Sigmoid colon (tissue), 6 donors: ENCODE measurements at regions not wholly inside any gene's neighbourhood (a gene's known extent, or its start where the extent isn't known, plus 50 kb on each side); places are given as distances from the start of the nearest gene placed in this dataset.

ENCODE experiments used
- DNase-seq: peaks from one replicate; pipeline ENCODE4 v3.0.0-alpha.2; 2019
- H3K27ac ChIP-seq, 4 donors: fragments of 200-600 bp; sonication (generic); one replicate each; pipeline ENCODE4 v1.5.1; 2016 to 2019; ENCODE audit warnings: mild to moderate bottlenecking in 1 of 4
- H3K27me3 ChIP-seq, 3 donors: fragments of 200-600 bp; sonication (generic); one replicate each; pipeline ENCODE4 v1.5.1; 2019; ENCODE audit warnings: mild to moderate bottlenecking in 1 of 3
- H3K36me3 ChIP-seq, 4 donors: fragments of 200-600 bp; sonication (generic); one replicate each; pipeline ENCODE4 v1.5.1; 2016 to 2019
- H3K4me1 ChIP-seq, 4 donors: fragments of 200-600 bp; sonication (generic); one replicate each; pipeline ENCODE4 v1.5.1; 2017 to 2019
- H3K4me3 ChIP-seq, 4 donors: fragments of 200-600 bp; sonication (generic); one replicate each; pipeline ENCODE4 v1.5.1; 2017 to 2019; ENCODE audit warnings: mild to moderate bottlenecking in 2 of 4, moderate library complexity in 1 of 4
- H3K9me3 ChIP-seq, 4 donors: fragments of 200-600 bp in 3 of 4; sonication (generic) in 3 of 4; one replicate each; pipeline versions ENCODE4 v1.5.1 to v1.6.1; 2013 to 2019
- EP300 ChIP-seq, 4 donors: sonication (generic); formaldehyde crosslinking; IDR thresholded peaks; one replicate each; pipeline ENCODE4 v1.6.1; 2017; ENCODE audit warnings: antibody characterized with exemption in 4 of 4
- POLR2A ChIP-seq, 2 donors: fragments of 450-650 bp; IDR thresholded peaks; one replicate each; pipeline ENCODE4 v1.6.1; 2016; ENCODE audit warnings: antibody characterized with exemption in 2 of 2, mild to moderate bottlenecking in 2 of 2, moderate library complexity in 2 of 2
- POLR2AphosphoS5 ChIP-seq, 4 donors: sonication (generic); formaldehyde crosslinking; IDR thresholded peaks; one replicate each; pipeline ENCODE4 v1.6.1; 2017; ENCODE audit warnings: antibody characterized with exemption in 4 of 4
- WGBS, 2 donors: extraction: QIAGEN DNeasy Blood & Tissue Kit; methylation state at CpG; one replicate each; pipeline ENCODE4 v1.1.7; 2013; 5-methylcytosine and 5-hydroxymethylcytosine counted together
- intact Hi-C: fragments of 100-400 bp; cut with DNase I; formaldehyde crosslinking; loops from one replicate; pipeline ENCODE4 v1.15.1; 2023
- TF ChIP-seq, protein P1 (sequence below), 4 experiments: fragments of 450-650 bp in 3 of 4; fragments of 200-600 bp in 1 of 4; IDR thresholded peaks; one replicate each; pipeline ENCODE4 v1.5.1; 2016 to 2019; ENCODE audit warnings: antibody characterized with exemption in 4 of 4, mild to moderate bottlenecking in 3 of 4, moderate library complexity in 2 of 4
- donor health status: healthy with polysubstance abuse.
- donor health status: healthy.

DNA sequence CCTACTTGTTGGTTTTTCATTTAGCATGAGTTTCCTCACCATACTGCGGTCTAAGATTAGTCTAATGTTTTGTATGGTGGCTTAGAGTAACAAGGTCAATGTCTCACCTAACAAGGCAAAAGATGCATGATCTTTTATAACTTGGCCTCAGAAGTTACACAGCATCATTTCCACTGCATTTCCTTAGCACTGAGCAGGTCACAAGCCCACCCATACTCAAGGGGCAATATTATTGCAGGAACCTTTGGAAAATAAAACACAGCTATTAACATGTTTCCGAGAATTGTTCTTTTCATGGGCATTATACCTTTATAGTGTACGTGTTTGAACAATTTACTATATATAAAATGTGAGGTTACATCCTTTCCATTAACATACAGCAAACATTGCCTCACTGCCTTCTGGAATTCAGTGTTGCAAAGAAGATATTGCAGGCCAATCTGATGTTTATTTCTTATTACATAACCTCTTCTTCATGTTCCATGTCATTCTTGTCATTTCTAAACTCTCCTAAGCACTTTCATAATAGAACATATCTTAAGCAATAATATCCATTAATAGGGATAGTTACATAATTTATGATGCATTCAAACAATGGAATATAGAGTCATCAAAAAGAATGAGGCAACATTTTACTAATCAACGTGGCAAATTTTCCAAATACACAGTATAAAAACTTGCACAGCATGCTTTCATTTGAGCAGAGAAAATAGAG is 153.8 kb downstream of the AREG start:
- Histone ChIP-seq H3K9me3 (peaks cover 0 to 7% (median 0%) of the 10 kb centered on the region in 4 donors), H3K27ac (no peak overlapping the region), H3K4me3 (no peak overlapping the region), H3K27me3 (no peaks in the 10 kb centered on the region), H3K4me1 (no peaks in the 10 kb centered on the region), H3K36me3 (no peaks in the 10 kb centered on the region)
- no peak for DNase-seq
- intact Hi-C loops, result no loop called here
- WGBS, 2 donors, result 88 to 91% methylated on average over 4 of the region's 4 CpGs
- TF ChIP-seq EP300 (IDR thresholded peaks at IDR 0.05) (no peak), POLR2A (IDR thresholded peaks at IDR 0.05) (no peak), POLR2AphosphoS5 (IDR thresholded peaks at IDR 0.05) (no peak)
- TF ChIP-seq, protein P1, sequence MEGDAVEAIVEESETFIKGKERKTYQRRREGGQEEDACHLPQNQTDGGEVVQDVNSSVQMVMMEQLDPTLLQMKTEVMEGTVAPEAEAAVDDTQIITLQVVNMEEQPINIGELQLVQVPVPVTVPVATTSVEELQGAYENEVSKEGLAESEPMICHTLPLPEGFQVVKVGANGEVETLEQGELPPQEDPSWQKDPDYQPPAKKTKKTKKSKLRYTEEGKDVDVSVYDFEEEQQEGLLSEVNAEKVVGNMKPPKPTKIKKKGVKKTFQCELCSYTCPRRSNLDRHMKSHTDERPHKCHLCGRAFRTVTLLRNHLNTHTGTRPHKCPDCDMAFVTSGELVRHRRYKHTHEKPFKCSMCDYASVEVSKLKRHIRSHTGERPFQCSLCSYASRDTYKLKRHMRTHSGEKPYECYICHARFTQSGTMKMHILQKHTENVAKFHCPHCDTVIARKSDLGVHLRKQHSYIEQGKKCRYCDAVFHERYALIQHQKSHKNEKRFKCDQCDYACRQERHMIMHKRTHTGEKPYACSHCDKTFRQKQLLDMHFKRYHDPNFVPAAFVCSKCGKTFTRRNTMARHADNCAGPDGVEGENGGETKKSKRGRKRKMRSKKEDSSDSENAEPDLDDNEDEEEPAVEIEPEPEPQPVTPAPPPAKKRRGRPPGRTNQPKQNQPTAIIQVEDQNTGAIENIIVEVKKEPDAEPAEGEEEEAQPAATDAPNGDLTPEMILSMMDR (IDR thresholded peaks at IDR 0.05), result no peak

DNA sequence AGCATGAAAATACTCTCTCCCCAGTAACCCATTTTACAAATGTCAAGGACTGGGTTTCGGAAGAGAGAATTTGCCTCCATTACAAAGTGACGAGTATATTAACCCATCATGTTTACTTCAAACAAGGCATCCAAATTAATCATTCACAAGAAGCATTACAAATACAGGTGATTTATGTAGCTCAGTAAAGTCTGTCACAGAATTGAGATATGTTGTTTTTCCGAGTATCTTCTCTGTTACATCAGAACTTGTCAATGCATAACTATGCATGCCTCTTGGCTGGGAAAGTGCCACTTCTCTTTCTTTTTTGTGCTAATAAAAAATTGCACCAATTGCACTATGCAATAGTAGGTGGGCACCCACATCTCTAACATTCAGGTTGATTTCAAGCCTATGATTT is 158.2 kb downstream of the AREG start:
- TF ChIP-seq POLR2AphosphoS5 (IDR thresholded peaks at IDR 0.05) (no peak), POLR2A (IDR thresholded peaks at IDR 0.05) (no peak), EP300 (IDR thresholded peaks at IDR 0.05) (no peak)
- TF ChIP-seq, protein P1 (IDR thresholded peaks at IDR 0.05), result no peak
- H3K4me3 ChIP-seq, result no peak overlapping the region
- H3K36me3 ChIP-seq, result no peaks in the 10 kb centered on the region
- 94 to 96% methylated on average over 3 of the region's 3 CpGs for WGBS, 2 donors
- H3K27ac ChIP-seq, result no peak overlapping the region
- no peak for DNase-seq
- intact Hi-C loops, result no loop called here
- no peaks in the 10 kb centered on the region for H3K4me1 ChIP-seq
- H3K27me3 ChIP-seq, result no peaks in the 10 kb centered on the region
- H3K9me3 ChIP-seq, result no peaks in the 10 kb centered on the region

DNA sequence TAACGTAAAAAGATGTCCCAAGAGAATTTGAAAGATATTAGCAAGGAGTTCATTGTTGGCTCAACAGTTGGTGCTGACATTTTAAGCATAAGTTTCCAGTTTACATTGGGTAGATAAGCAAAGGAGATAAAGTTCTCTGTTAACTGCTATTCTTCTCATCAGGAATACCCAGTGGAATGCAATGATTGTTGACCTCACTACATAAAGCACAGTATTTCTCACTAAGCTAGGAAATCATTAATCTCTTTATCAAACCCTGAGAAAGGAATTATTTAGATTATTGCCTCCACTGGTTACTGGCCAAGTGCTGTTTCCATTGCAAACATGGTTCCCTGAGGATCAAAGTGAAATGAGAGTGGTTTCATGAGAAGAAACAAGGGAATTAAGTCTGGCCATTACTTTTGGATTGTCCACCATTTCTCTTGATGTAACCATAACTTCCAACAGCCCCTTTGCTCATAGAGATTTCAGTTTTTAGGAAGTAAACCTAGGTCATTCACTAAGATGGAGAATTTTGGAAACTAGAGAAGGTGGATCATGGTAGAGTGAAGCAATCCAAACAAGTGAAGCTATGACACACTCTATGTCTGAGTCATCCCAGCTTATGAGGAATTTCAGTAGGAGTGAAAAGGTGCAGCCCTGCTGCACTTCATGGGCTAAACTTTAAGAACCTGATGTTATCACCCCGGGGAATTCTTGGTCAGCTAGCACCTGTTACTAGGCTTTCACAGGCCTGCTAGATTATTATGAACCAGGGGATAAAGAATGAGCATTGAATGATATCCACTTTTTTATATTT is 163.4 kb downstream of the AREG start:
- intact Hi-C loops, result no loop called here

DNA sequence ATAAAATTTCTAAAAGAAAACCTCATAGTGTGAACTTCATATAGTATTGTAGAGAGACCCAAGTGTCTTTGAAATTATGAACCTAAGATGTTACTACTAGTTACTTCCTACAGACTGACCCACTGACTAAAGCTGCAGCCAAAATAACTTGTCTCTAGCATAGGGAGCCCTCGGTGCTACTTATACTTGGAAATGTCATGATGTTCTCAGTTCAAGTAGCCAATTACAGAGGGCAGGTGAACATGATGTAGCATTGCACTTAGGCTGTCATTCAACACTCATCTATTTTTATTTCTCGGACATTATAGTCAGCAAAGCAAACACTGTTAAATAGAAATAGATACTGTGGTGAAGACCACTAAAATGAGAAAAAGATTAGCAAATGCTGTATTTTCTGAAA is 165.6 kb downstream of the AREG start:
- DNase-seq, result no peak
- no peak overlapping the region for H3K4me3 ChIP-seq
- H3K36me3 ChIP-seq, result no peaks in the 10 kb centered on the region
- intact Hi-C loops, result no loop called here
- TF ChIP-seq POLR2A (IDR thresholded peaks at IDR 0.05), result no peak
- 92 to 93% methylated on average over 2 of the region's 2 CpGs for WGBS, 2 donors
- no peaks in the 10 kb centered on the region for H3K27me3 ChIP-seq
- no peak overlapping the region for H3K27ac ChIP-seq
- H3K9me3 ChIP-seq, result no peaks in the 10 kb centered on the region
- H3K4me1 ChIP-seq, result no peaks in the 10 kb centered on the region

More for the DNA sequence above, 163.4 kb downstream of the AREG start:
- WGBS, 2 donors, result 45 to 77% methylated on average over 2 of the region's 2 CpGs
- Histone ChIP-seq H3K27me3 (no peaks in the 10 kb centered on the region), H3K27ac (no peak overlapping the region), H3K36me3 (no peaks in the 10 kb centered on the region), H3K9me3 (no peaks in the 10 kb centered on the region), H3K4me1 (no peaks in the 10 kb centered on the region), H3K4me3 (no peak overlapping the region)
- no peak for TF ChIP-seq EP300 (IDR thresholded peaks at IDR 0.05)
- TF ChIP-seq, protein P1 (IDR thresholded peaks at IDR 0.05), result no peak
- no peak for TF ChIP-seq POLR2AphosphoS5 (IDR thresholded peaks at IDR 0.05)
- TF ChIP-seq POLR2A (IDR thresholded peaks at IDR 0.05), result no peak
- DNase-seq, result no peak

DNA sequence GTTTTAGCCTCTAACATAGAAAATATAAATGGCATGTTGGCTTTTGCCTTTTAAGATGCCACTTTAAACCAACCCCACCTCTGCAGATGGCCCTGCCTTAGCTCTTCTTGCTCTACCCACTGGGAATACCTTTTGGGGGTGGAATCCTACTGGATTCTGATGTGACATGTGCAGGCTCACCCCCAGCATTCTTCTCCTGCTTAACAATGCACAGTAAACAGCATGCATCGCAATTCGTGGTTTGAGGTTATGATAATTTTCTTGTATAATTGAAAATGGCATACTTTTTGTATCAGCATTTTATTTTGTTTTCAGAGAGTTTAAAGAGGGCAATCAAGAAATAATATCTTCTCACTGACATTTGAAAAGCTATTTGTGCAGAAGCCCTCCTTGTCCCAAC is 167.9 kb downstream of the AREG start:
- 94 to 99% methylated on average over 2 of the region's 2 CpGs for WGBS, 2 donors
- DNase-seq, result no peak
- H3K9me3 ChIP-seq, result no peaks in the 10 kb centered on the region
- no peak overlapping the region for H3K4me3 ChIP-seq
- intact Hi-C loops, result no loop called here
- no peak for TF ChIP-seq EP300 (IDR thresholded peaks at IDR 0.05)
- no peak for TF ChIP-seq POLR2A (IDR thresholded peaks at IDR 0.05)
- TF ChIP-seq, protein P1 (IDR thresholded peaks at IDR 0.05), result no peak
- TF ChIP-seq POLR2AphosphoS5 (IDR thresholded peaks at IDR 0.05), result no peak
- H3K36me3 ChIP-seq, result no peaks in the 10 kb centered on the region
- H3K27ac ChIP-seq, result no peak overlapping the region
- no peaks in the 10 kb centered on the region for H3K4me1 ChIP-seq
- H3K27me3 ChIP-seq, result no peaks in the 10 kb centered on the region
